ENCODE measurements at regions not wholly inside any gene's neighbourhood (a gene's known extent, or its start where the extent isn't known, plus 50 kb on each side); places are given as distances from the start of the nearest gene placed in this dataset.
"Not testable (repeated sequence)": the region's sequence is repeated elsewhere in the genome, so short reads cannot be mapped to it uniquely, and the experiment has no call there.

- not testable (repeated sequence) for TF ChIP-seq MZF1 (tag by site-specific recombination; IDR thresholded peaks at IDR 0.05; ENCODE audit: borderline replicate concordance); ELK4 (IDR thresholded peaks at IDR 0.05; ENCODE audit: borderline replicate concordance, low read depth, low read length); CTCF (tag by site-specific recombination; IDR thresholded peaks at IDR 0.05); KLF1 (tag by site-specific recombination; IDR thresholded peaks at IDR 0.05); BCL11B (tag by site-specific recombination; IDR thresholded peaks at IDR 0.05; ENCODE audit: low read depth); TCF7L2 (IDR thresholded peaks at IDR 0.05; ENCODE audit: borderline replicate concordance, low read depth, low read length); ZNF837 (tag by site-specific recombination; IDR thresholded peaks at IDR 0.05)
These were observed 1597.9 kb downstream of the OLFM4 start for GRCh38 chr13:54626504-54626903.
